Gastroesophageal sphincter (tissue), 4 donors: ENCODE measurements at regions not wholly inside any gene's neighbourhood (a gene's known extent, or its start where the extent isn't known, plus 50 kb on each side); places are given as distances from the start of the nearest gene placed in this dataset.

Experiments used
- ATAC-seq: fragments of 150-250 bp; one replicate; pipeline ENCODE4 v1.9.1; 2016; ENCODE audit warnings: mild to moderate bottlenecking, moderate library complexity
- H3K27ac ChIP-seq, 4 donors: fragments of 200-600 bp; sonication (generic) in 3 of 4; 1 replicate in 3 of 4; 2 replicates in 1 of 4; pipeline ENCODE4 v1.5.1; 2016 to 2019
- H3K27me3 ChIP-seq: fragments of 200-600 bp; sonication (generic); one replicate; pipeline ENCODE4 v1.5.1; 2019
- H3K36me3 ChIP-seq, 2 donors: fragments of 200-600 bp; sonication (generic); one replicate each; pipeline ENCODE4 v1.5.1; 2019; ENCODE audit warnings: control low read depth in 1 of 2
- H3K4me1 ChIP-seq, 3 donors: fragments of 200-600 bp; sonication (generic); 1 replicate in 2 of 3; 2 replicates in 1 of 3; pipeline ENCODE4 v1.5.1; 2016 to 2019; ENCODE audit warnings: control low read depth in 2 of 3
- H3K4me3 ChIP-seq, 2 donors: fragments of 200-600 bp; sonication (generic); one replicate each; pipeline ENCODE4 v1.5.1; 2019; ENCODE audit warnings: mild to moderate bottlenecking in 1 of 2, moderate library complexity in 1 of 2
- H3K9me3 ChIP-seq, 3 donors: fragments of 200-600 bp; sonication (generic); one replicate each; pipeline ENCODE4 v1.5.1; 2017 to 2019; ENCODE audit warnings: control low read depth in 2 of 3
- CTCF ChIP-seq, 4 experiments: fragments of 200-600 bp in 2 of 4; fragments of 450-650 bp in 2 of 4; sonication (generic) in 1 of 4; IDR thresholded peaks; one replicate each; pipeline ENCODE4 v1.5.1; 2017 to 2019; ENCODE audit warnings: antibody characterized with exemption in 4 of 4, mild to moderate bottlenecking in 2 of 4, moderate library complexity in 2 of 4
- EP300 ChIP-seq: sonication (generic); formaldehyde crosslinking; IDR thresholded peaks from one replicate; pipeline ENCODE4 v1.6.1; 2017; ENCODE audit warnings: antibody characterized with exemption, mild to moderate bottlenecking
- POLR2A ChIP-seq, 2 donors: fragments of 450-650 bp; IDR thresholded peaks; one replicate each; pipeline ENCODE4 v1.6.1; 2017; ENCODE audit warnings: antibody characterized with exemption in 2 of 2, mild to moderate bottlenecking in 2 of 2, moderate library complexity in 1 of 2
- POLR2AphosphoS5 ChIP-seq: sonication (generic); formaldehyde crosslinking; IDR thresholded peaks from one replicate; pipeline ENCODE4 v1.6.1; 2017; ENCODE audit warnings: antibody characterized with exemption
- WGBS, 2 donors: methylation state at CpG; one replicate each; pipeline ENCODE4 v1.1.5; 2018; ENCODE audit warnings: low coverage in 1 of 2; 5-methylcytosine and 5-hydroxymethylcytosine counted together

GRCh38 chr3:6518709-6519345, 342.1 kb upstream of the GRM7 start:
- no peaks in the 10 kb centered on the region for H3K27me3 ChIP-seq
- no peak for TF ChIP-seq POLR2A (IDR thresholded peaks at IDR 0.05)
- TF ChIP-seq EP300: no peak
- no peak for TF ChIP-seq CTCF (IDR thresholded peaks at IDR 0.05)
- H3K4me3 ChIP-seq: no peak overlapping the region
- no peak overlapping the region for H3K27ac ChIP-seq
- peaks cover 0 to 7% (median 0%) of the 10 kb centered on the region in 3 donors for H3K4me1 ChIP-seq
- H3K9me3 ChIP-seq: no peaks in the 10 kb centered on the region
- H3K36me3 ChIP-seq: no peaks in the 10 kb centered on the region
- WGBS, 2 donors: 75 to 85% methylated on average over 2 to 6 of the region's 6 CpGs
- no peak for ATAC-seq

GRCh38 chr3:6521369-6522113, 339.4 kb upstream of the GRM7 start:
- peaks cover 0 to 21% (median 0%) of the 10 kb centered on the region in 3 donors for H3K4me1 ChIP-seq
- no peaks in the 10 kb centered on the region for H3K36me3 ChIP-seq
- H3K9me3 ChIP-seq: no peaks in the 10 kb centered on the region
- H3K27me3 ChIP-seq: no peaks in the 10 kb centered on the region
- H3K27ac ChIP-seq: no peak overlapping the region
- ATAC-seq: no peak
- TF ChIP-seq CTCF (IDR thresholded peaks at IDR 0.05) (no peak), POLR2A (IDR thresholded peaks at IDR 0.05) (no peak), EP300 (no peak)
- 63 to 94% methylated on average over 2 of the region's 2 CpGs for WGBS, 2 donors
- no peak overlapping the region for H3K4me3 ChIP-seq

GRCh38 chr3:6522191-6522590, 338.7 kb upstream of the GRM7 start:
- no peak overlapping the region for H3K4me3 ChIP-seq
- H3K9me3 ChIP-seq: no peaks in the 10 kb centered on the region
- no peaks in the 10 kb centered on the region for H3K27me3 ChIP-seq
- no peak overlapping the region for H3K27ac ChIP-seq
- H3K36me3 ChIP-seq: no peaks in the 10 kb centered on the region
- H3K4me1 ChIP-seq: peaks cover 0 to 21% (median 0%) of the 10 kb centered on the region in 3 donors
- TF ChIP-seq CTCF (IDR thresholded peaks at IDR 0.05): no peak
- no peak for ATAC-seq

- no peak for TF ChIP-seq CTCF (IDR thresholded peaks at IDR 0.05)
- no peak for TF ChIP-seq POLR2A (IDR thresholded peaks at IDR 0.05)
- TF ChIP-seq POLR2AphosphoS5: no peak
- no peak for TF ChIP-seq EP300
- H3K4me3 ChIP-seq: no peak overlapping the region
- no peaks in the 10 kb centered on the region for H3K9me3 ChIP-seq
- no peaks in the 10 kb centered on the region for H3K27me3 ChIP-seq
- H3K27ac ChIP-seq: no peak overlapping the region
- H3K36me3 ChIP-seq: no peaks in the 10 kb centered on the region
- H3K4me1 ChIP-seq: peaks cover 0 to 21% (median 0%) of the 10 kb centered on the region in 3 donors
- ATAC-seq: no peak
- 58 to 66% methylated on average over 2 of the region's 2 CpGs for WGBS, 2 donors
These were observed 337.9 kb upstream of the GRM7 start for GRCh38 chr3:6523043-6523442.

- ATAC-seq: no peak
- Histone ChIP-seq H3K27ac (no peak overlapping the region), H3K4me3 (no peak overlapping the region), H3K36me3 (no peaks in the 10 kb centered on the region), H3K9me3 (no peaks in the 10 kb centered on the region), H3K27me3 (no peaks in the 10 kb centered on the region), H3K4me1 (peaks cover 0 to 21% (median 0%) of the 10 kb centered on the region in 3 donors)
- TF ChIP-seq POLR2A (IDR thresholded peaks at IDR 0.05): no peak
- TF ChIP-seq CTCF (IDR thresholded peaks at IDR 0.05): no peak
- TF ChIP-seq EP300: no peak
- TF ChIP-seq POLR2AphosphoS5: no peak
- 60 to 64% methylated on average over 1 of the region's 1 CpG for WGBS, 2 donors
These were observed 336.4 kb upstream of the GRM7 start for GRCh38 chr3:6524479-6524878.
